Tibial nerve (tissue), 4 donors: ENCODE measurements at regions not wholly inside any gene's neighbourhood (a gene's known extent, or its start where the extent isn't known, plus 50 kb on each side); places are given as distances from the start of the nearest gene placed in this dataset.
A peak's percentile ranks its signal among the peaks of the same experiment; 100 is the strongest.
"Not testable (repeated sequence)": the region's sequence is repeated elsewhere in the genome, so short reads cannot be mapped to it uniquely, and the experiment has no call there.

ENCODE experiments used
- DNase-seq, 2 donors: peaks; one replicate each; pipeline ENCODE4 v3.0.0-alpha.2; 2019; ENCODE audit warnings: low spot score in 2 of 2
- H3K27ac ChIP-seq, 4 donors: fragments of 200-600 bp; sonication (generic) in 3 of 4; one replicate each; pipeline ENCODE4 v1.5.1; 2017 to 2019; ENCODE audit warnings: mild to moderate bottlenecking in 1 of 4
- H3K27me3 ChIP-seq, 2 donors: fragments of 200-600 bp; sonication (generic) in 1 of 2; one replicate each; pipeline versions ENCODE4 v1.5.1 to v1.6.0; 2017 to 2019
- H3K36me3 ChIP-seq, 3 donors: fragments of 200-600 bp; sonication (generic); one replicate each; pipeline ENCODE4 v1.5.1; 2018 to 2019
- H3K4me1 ChIP-seq, 4 donors: fragments of 200-600 bp; sonication (generic) in 3 of 4; one replicate each; pipeline ENCODE4 v1.5.1; 2017 to 2019
- H3K4me3 ChIP-seq, 4 donors: fragments of 200-600 bp; sonication (generic) in 3 of 4; one replicate each; pipeline ENCODE4 v1.5.1; 2017 to 2019; ENCODE audit warnings: mild to moderate bottlenecking in 1 of 4, moderate library complexity in 1 of 4
- H3K9me3 ChIP-seq, 4 donors: fragments of 200-600 bp; sonication (generic) in 3 of 4; one replicate each; pipeline ENCODE4 v1.5.1; 2017 to 2019
- EP300 ChIP-seq, 2 donors: sonication (generic); formaldehyde crosslinking; IDR thresholded peaks; one replicate each; pipeline ENCODE4 v1.6.1; 2017; ENCODE audit warnings: antibody characterized with exemption in 2 of 2, mild to moderate bottlenecking in 1 of 2
- POLR2A ChIP-seq, 2 donors: fragments of 450-650 bp; IDR thresholded peaks; one replicate each; pipeline ENCODE4 v1.6.1; 2017; ENCODE audit warnings: antibody characterized with exemption in 2 of 2, mild to moderate bottlenecking in 2 of 2, moderate library complexity in 2 of 2
- WGBS, 2 donors: methylation state at CpG; one replicate each; pipeline ENCODE4 v1.1.5; 2018; 5-methylcytosine and 5-hydroxymethylcytosine counted together
- TF ChIP-seq, protein P1 (sequence below), 5 experiments: fragments of 200-600 bp in 3 of 5; fragments of 450-650 bp in 2 of 5; sonication (generic) in 3 of 5; IDR thresholded peaks; one replicate each; pipeline ENCODE4 v1.5.1; 2016 to 2019; ENCODE audit warnings: antibody characterized with exemption in 5 of 5, mild to moderate bottlenecking in 3 of 5, moderate library complexity in 2 of 5

DNA sequence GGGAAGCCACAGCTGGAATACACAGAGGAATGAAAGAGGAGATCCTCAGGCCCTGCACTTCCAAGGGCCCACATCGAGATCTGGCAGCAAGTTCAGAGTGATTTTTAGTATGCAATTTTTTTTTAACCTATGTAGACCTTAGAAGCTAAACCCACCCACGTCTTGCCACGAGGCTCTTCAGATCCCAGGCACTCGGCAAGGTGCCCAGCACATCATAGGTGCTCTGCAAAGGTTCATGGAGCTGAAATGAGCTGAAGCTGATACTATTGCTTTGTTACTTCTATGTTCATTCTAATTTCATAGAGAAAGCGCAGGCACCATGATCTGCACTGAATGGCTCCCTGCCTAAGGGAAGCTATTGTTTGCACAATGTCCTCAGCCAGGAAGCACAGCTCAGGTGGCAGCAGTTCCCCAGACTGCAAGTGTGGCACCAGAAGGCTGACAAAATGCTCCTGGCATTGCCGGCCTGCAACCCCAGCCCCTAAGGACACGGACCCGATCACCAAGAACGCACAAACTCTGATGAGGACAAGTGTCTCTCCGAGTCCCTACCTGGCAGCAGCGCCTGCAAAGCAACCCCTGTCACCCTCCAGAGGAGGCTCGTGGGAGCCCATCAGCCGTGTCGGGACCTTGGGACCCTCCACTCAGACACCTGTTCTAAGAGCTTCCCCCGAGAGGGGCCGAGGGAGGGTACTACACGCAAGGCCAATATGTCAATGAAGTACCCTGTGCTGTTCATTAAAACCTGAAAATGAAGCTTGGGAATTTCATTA, 264.2 kb downstream of the NPHP4 start:
- Histone ChIP-seq H3K36me3 (no peaks in the 10 kb centered on the region), H3K4me1 (peaks cover 0 to 6% (median 0%) of the 10 kb centered on the region in 4 donors), H3K27me3 (no peaks in the 10 kb centered on the region), H3K27ac (no peak overlapping the region), H3K9me3 (no peaks in the 10 kb centered on the region), H3K4me3 (no peak overlapping the region)
- TF ChIP-seq EP300 (IDR thresholded peaks at IDR 0.05) (no peak), POLR2A (IDR thresholded peaks at IDR 0.05) (no peak)
- TF ChIP-seq, protein P1, sequence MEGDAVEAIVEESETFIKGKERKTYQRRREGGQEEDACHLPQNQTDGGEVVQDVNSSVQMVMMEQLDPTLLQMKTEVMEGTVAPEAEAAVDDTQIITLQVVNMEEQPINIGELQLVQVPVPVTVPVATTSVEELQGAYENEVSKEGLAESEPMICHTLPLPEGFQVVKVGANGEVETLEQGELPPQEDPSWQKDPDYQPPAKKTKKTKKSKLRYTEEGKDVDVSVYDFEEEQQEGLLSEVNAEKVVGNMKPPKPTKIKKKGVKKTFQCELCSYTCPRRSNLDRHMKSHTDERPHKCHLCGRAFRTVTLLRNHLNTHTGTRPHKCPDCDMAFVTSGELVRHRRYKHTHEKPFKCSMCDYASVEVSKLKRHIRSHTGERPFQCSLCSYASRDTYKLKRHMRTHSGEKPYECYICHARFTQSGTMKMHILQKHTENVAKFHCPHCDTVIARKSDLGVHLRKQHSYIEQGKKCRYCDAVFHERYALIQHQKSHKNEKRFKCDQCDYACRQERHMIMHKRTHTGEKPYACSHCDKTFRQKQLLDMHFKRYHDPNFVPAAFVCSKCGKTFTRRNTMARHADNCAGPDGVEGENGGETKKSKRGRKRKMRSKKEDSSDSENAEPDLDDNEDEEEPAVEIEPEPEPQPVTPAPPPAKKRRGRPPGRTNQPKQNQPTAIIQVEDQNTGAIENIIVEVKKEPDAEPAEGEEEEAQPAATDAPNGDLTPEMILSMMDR (IDR thresholded peaks at IDR 0.05) = no peak
- DNase-seq = no peak
- 75 to 80% methylated on average over 15 to 17 of the region's 17 CpGs for WGBS, 2 donors

DNA sequence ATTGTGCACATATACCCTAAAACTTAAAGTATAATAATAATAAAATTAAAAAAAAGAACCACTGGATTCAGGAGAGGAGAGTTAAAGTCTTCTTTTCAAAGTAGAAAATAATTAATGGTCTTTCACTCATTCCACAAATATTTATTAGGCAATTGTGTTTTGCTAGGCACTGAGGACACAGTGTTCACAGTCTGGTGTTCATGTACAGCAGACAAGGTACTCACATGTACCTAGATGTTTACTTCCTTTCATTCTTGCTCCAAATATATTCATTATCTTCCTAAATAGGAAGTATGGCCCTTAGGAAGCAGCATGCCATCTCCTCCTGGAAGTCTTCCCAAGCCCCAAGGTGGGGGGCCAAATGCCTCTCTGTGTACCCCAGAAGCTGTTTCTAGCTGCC, 265.0 kb downstream of the NPHP4 start:
- Histone ChIP-seq H3K9me3 (no peaks in the 10 kb centered on the region), H3K4me3 (no peak overlapping the region), H3K36me3 (no peaks in the 10 kb centered on the region), H3K4me1 (peaks cover 0 to 6% (median 0%) of the 10 kb centered on the region in 4 donors), H3K27ac (no peak overlapping the region), H3K27me3 (no peaks in the 10 kb centered on the region)
- no peak for TF ChIP-seq POLR2A (IDR thresholded peaks at IDR 0.05)
- peak; percentile 23 to 49 for TF ChIP-seq EP300 (IDR thresholded peaks at IDR 0.05)
- TF ChIP-seq, protein P1 (IDR thresholded peaks at IDR 0.05) = no peak
- DNase-seq = no peak

DNA sequence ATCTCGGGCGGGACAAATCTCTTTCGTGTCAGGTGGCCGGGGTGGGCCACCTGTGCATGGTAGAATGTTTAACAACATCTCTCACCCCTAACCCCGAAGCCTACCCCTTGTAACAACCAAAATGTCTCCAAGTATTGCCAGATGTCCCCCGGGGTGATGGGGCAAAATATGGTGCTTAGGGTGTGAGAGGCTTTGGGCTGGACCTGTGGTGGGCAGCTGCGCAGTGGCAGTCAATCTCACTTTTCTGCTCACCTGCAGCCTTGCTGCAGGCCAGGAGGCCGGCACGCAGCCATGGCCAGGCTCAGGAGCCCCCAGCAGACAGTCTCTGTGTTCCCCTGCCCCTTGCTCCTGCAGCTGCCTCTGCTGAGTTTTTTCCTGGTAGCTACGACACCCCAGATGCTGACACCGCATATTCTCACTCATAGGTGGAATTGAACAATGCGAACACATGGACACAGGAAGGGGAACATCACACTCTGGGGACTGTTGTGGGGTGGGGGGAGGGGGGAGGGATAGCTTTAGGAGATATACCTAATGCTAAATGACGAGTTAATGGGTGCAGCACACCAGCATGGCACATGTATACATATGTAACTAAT, 265.5 kb downstream of the NPHP4 start:
- not testable (repeated sequence) for H3K4me3 ChIP-seq, H3K27ac ChIP-seq, H3K36me3 ChIP-seq, H3K4me1 ChIP-seq, H3K9me3 ChIP-seq, DNase-seq, H3K27me3 ChIP-seq
- WGBS, 2 donors = 73 to 87% methylated on average over 11 to 13 of the region's 13 CpGs

DNA sequence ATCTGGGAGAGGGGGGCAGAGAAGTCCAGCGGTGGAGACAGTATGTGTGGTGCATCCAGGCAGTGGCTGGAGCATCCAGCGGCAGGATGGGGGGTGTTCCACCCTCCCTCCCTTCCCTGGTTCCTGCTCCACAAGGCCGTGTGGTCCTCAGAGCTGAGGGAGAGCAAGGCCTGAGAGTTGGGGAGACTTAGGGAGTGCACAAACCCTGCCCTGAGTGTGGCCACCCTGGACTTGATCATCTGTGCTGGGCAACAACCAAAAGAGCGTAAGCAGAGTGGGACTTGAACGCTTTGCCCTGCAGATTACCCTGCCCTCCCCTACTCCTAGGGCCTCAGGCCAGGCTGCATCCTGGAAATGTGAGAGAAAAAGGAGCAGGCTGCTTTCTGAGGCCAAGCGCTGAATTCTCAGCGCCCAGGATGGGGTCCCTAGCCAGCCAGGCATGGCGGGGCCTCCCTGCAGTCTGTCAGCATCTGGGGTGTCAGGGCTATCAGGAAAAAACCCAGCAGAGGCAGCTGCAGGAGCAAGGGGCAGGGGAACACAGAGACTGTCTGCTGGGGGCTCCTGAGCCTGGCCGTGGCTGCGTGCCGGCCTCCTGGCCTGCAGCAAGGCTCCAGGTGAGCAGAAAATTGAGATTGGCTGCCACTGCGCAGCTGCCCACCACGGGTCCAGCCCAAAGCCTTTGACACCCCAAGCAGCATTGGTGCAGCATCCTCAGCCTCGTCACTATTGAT, 266.2 kb downstream of the NPHP4 start:
- Histone ChIP-seq H3K9me3 (no peaks in the 10 kb centered on the region), H3K4me3 (no peak overlapping the region), H3K36me3 (no peaks in the 10 kb centered on the region), H3K4me1 (peaks cover 0 to 6% (median 0%) of the 10 kb centered on the region in 4 donors), H3K27me3 (no peaks in the 10 kb centered on the region), H3K27ac (no peak overlapping the region)
- WGBS, 2 donors = 70% methylated on average over 13 of the region's 14 CpGs
- TF ChIP-seq, protein P1 (IDR thresholded peaks at IDR 0.05) = no peak
- no peak for TF ChIP-seq POLR2A (IDR thresholded peaks at IDR 0.05)
- no peak for TF ChIP-seq EP300 (IDR thresholded peaks at IDR 0.05)
- DNase-seq = peak in 1 of 2 donors; percentile 4

DNA sequence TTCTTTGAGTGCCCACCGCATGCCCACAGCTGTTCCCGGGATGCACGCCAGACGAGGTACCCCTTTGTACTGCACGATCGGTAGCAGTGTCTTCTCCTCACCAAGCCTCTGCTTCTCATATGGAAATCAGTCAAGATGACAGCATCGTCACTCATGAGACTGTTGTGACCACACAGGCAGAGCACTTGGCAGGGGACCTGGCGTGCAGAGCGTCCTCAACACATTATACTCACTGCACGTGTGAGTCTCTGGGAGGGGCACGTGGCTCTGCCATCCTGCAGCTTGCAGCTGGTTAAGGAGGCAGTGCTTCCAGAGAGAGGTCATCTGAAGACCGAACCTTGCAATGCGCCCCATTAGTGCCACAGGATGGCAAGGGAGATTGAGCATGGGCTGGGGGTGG, 266.8 kb downstream of the NPHP4 start:
- H3K4me3 ChIP-seq = no peak overlapping the region
- no peaks in the 10 kb centered on the region for H3K27me3 ChIP-seq
- DNase-seq = peak in 1 of 2 donors; percentile 3
- TF ChIP-seq, protein P1 (IDR thresholded peaks at IDR 0.05) = no peak
- TF ChIP-seq POLR2A (IDR thresholded peaks at IDR 0.05) = no peak
- TF ChIP-seq EP300 (IDR thresholded peaks at IDR 0.05) = no peak
- no peaks in the 10 kb centered on the region for H3K36me3 ChIP-seq
- 74 to 89% methylated on average over 10 to 13 of the region's 13 CpGs for WGBS, 2 donors
- H3K4me1 ChIP-seq = peaks cover 0 to 6% (median 0%) of the 10 kb centered on the region in 4 donors
- H3K27ac ChIP-seq = no peak overlapping the region
- H3K9me3 ChIP-seq = no peaks in the 10 kb centered on the region
